Panc1 (cell line): ENCODE measurements at regions not wholly inside any gene's neighbourhood (a gene's known extent, or its start where the extent isn't known, plus 50 kb on each side); places are given as distances from the start of the nearest gene placed in this dataset.

Source experiments
- POLR2AphosphoS5 ChIP-seq: IDR thresholded peaks from 2 replicates; pipeline ENCODE4 v1.6.1; 2012; ENCODE audit warnings: mild to moderate bottlenecking, low read depth, low read length, moderate library complexity
- REST ChIP-seq, 2 experiments: IDR thresholded peaks; 2 replicates each; pipeline ENCODE4 v1.6.1; 2011 to 2012; ENCODE audit warnings: low read depth in 2 of 2, control low read depth in 1 of 2, low read length in 1 of 2, mild to moderate bottlenecking in 1 of 2, moderate library complexity in 1 of 2; ENCODE audit not compliant: insufficient read depth in 1 of 2

- TF ChIP-seq REST (IDR thresholded peaks at IDR 0.05; ENCODE audit: insufficient read depth in 1 of 2, low read depth in 2 of 2, low read length in 1 of 2) = no peak
- TF ChIP-seq POLR2AphosphoS5 = no peak
Measured at GRCh38 chr3:165640031-165640430, 197.2 kb downstream of the BCHE start.
